ENCODE measurements at regions not wholly inside any gene's neighbourhood (a gene's known extent, or its start where the extent isn't known, plus 50 kb on each side); places are given as distances from the start of the nearest gene placed in this dataset.

DNA sequence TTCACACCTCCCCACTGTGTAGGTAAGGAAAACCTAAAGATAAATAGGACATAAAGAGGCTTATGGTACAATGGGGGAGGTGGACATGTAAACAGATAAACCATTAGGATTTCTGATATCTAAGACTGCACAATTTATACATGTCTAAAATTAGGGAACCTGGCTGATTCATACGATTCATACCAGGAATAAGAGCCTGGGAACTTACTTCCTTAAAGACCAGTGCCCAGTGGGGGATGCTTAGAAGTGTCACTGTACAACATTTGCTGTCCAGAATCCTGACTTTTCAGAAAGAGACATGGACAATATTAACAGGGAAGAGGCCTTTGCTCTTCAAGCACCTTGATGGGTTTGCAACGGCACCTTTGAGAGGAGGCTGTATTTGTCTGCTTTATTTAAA lies 116.8 kb upstream of the KIT start:
- no peak for TF ChIP-seq ZNF274 (IDR thresholded peaks at IDR 0.05; ENCODE audit: low read depth, low read length)
- TF ChIP-seq YY1 (IDR thresholded peaks at IDR 0.05; ENCODE audit: insufficient read depth, insufficient read length): no peak

Measured in NT2/D1 (cell line).